Hepatocyte (in vitro differentiated cells): ENCODE measurements at regions not wholly inside any gene's neighbourhood (a gene's known extent, or its start where the extent isn't known, plus 50 kb on each side); places are given as distances from the start of the nearest gene placed in this dataset.

ENCODE experiments used
- CTCF ChIP-seq: fragments of 200-600 bp; sonication (generic); IDR thresholded peaks from 2 replicates; pipeline ENCODE4 v1.5.1; 2016; ENCODE audit warnings: antibody characterized with exemption, mild to moderate bottlenecking; ENCODE audit not compliant: poor library complexity
- EZH2 ChIP-seq: fragments of 200-600 bp; sonication (generic); IDR thresholded peaks from 2 replicates; pipeline ENCODE4 v1.6.1; 2016; ENCODE audit warnings: antibody characterized with exemption, mild to moderate bottlenecking, borderline replicate concordance

- no peak for TF ChIP-seq CTCF
- no peak for TF ChIP-seq EZH2
Observed at GRCh38 chr7:119974972-119975371, 298.0 kb upstream of the KCND2 start.
